PC-9 (cell line): ENCODE measurements at regions not wholly inside any gene's neighbourhood (a gene's known extent, or its start where the extent isn't known, plus 50 kb on each side); places are given as distances from the start of the nearest gene placed in this dataset.

ENCODE experiments used
- BruUV-seq: library from RNA; stranded (reverse); fragments of 400-500 nt; replicated peaks from 2 replicates; lab custom pipeline; 2021; lab: Mats Ljungman, UMichigan
- CTCF ChIA-PET: fragments of 300-600 bp; sonication (Branson Sonifier 250); formaldehyde crosslinking; loops from one replicate; lab custom pipeline; 2022; ENCODE audit warnings: antibody characterized with exemption; lab: Charles Lee
- POLR2A ChIA-PET: fragments of 300-600 bp; sonication (Branson Sonifier 250); formaldehyde crosslinking; loops from one replicate; lab custom pipeline; 2022; ENCODE audit warnings: antibody characterized with exemption; ENCODE audit not compliant: unreplicated experiment; lab: Charles Lee
- DNase-seq, 2 experiments: peaks; one replicate each; pipeline versions ENCODE4 v3.0.0 to v3.0.0-alpha.2; 2015 to 2022; ENCODE audit warnings: mixed read lengths in 1 of 2
- H2AFZ ChIP-seq: fragments of 200-600 bp; sonication (generic); 2 replicates; pipeline ENCODE4 v1.8.1; 2017; ENCODE audit warnings: antibody characterized with exemption
- H3F3A ChIP-seq: fragments of 200-600 bp; sonication (generic); 2 replicates; pipeline ENCODE4 v1.8.1; 2017; ENCODE audit warnings: antibody characterized with exemption, mild to moderate bottlenecking, low read depth; ENCODE audit not compliant: insufficient read depth
- H3K27ac ChIP-seq: fragments of 200-600 bp; sonication (generic); 2 replicates; pipeline ENCODE4 v1.6.1; 2016; ENCODE audit warnings: mixed run types
- H3K27me3 ChIP-seq: fragments of 200-600 bp; sonication (generic); 2 replicates; pipeline ENCODE4 v1.6.1; 2016; ENCODE audit warnings: low read depth, mixed run types; ENCODE audit not compliant: insufficient read depth
- H3K36me3 ChIP-seq: fragments of 200-600 bp; sonication (generic); 2 replicates; pipeline ENCODE4 v1.6.1; 2016; ENCODE audit warnings: low read depth, mixed run types
- H3K4me1 ChIP-seq: fragments of 200-600 bp; sonication (generic); replicated peaks from 2 replicates; pipeline ENCODE4 v1.6.1; 2016; ENCODE audit warnings: mixed run types; ENCODE audit not compliant: insufficient read depth
- H3K4me2 ChIP-seq: fragments of 200-600 bp; sonication (generic); 2 replicates; pipeline ENCODE4 v1.6.1; 2017; ENCODE audit warnings: mixed run types
- H3K4me3 ChIP-seq: fragments of 200-600 bp; sonication (generic); 2 replicates; pipeline ENCODE4 v1.6.1; 2016; ENCODE audit warnings: mixed run types
- H3K79me2 ChIP-seq: fragments of 200-600 bp; sonication (generic); 2 replicates; pipeline ENCODE4 v1.6.1; 2017; ENCODE audit warnings: low read depth, mixed run types
- H3K9me2 ChIP-seq: fragments of 200-600 bp; sonication (generic); 2 replicates; pipeline ENCODE4 v1.8.1; 2017; ENCODE audit warnings: mild to moderate bottlenecking; ENCODE audit not compliant: insufficient read depth
- H3K9me3 ChIP-seq: fragments of 200-600 bp; sonication (generic); 2 replicates; pipeline ENCODE4 v1.8.1; 2016; ENCODE audit warnings: low read depth; ENCODE audit not compliant: insufficient read depth
- H4K20me1 ChIP-seq: fragments of 200-600 bp; sonication (generic); 2 replicates; pipeline ENCODE4 v1.8.1; 2017; ENCODE audit not compliant: insufficient read depth
- CTCF ChIP-seq: fragments of 200-600 bp; sonication (generic); conservative IDR thresholded peaks from 2 replicates; pipeline ENCODE4 v1.6.1; 2017; ENCODE audit warnings: mixed run types, antibody characterized with exemption, mild to moderate bottlenecking, moderate library complexity
- EZH2 ChIP-seq: fragments of 200-600 bp; sonication (generic); IDR thresholded peaks from 2 replicates; pipeline ENCODE4 v1.8.0; 2017; ENCODE audit warnings: antibody characterized with exemption, low read depth
- intact Hi-C: fragments of 100-400 bp; cut with micrococcal nuclease; formaldehyde crosslinking; loops from one replicate; pipeline ENCODE4 v1.10.0; 2022; ENCODE audit not compliant: unreplicated experiment

GRCh38 chr13:80881034-80881433 is 540.1 kb upstream of the SPRY2 start:
- TF ChIP-seq CTCF (no peak), EZH2 (no peak)
- Histone ChIP-seq H3K27ac (no peak overlapping the region), H3K9me3 (no peaks in the 10 kb centered on the region), H3K4me1 (no peaks in the 10 kb centered on the region), H3K27me3 (no peaks in the 10 kb centered on the region), H3K79me2 (no peaks in the 10 kb centered on the region), H3K4me2 (no peak overlapping the region), H3K4me3 (no peak overlapping the region), H3F3A (no peaks in the 10 kb centered on the region), H2AFZ (no peak overlapping the region), H3K36me3 (no peaks in the 10 kb centered on the region), H4K20me1 (no peaks in the 10 kb centered on the region), H3K9me2 (no peaks in the 10 kb centered on the region)
- no peak for DNase-seq
- ChIA-PET POLR2A (no interaction called here), CTCF (no interaction called here)
- no TSS peak for BruUV-seq
- intact Hi-C loops = no loop called here

GRCh38 chr13:80877944-80878241 is 537.0 kb upstream of the SPRY2 start:
- DNase-seq = no peak

GRCh38 chr13:80877209-80877943 is 536.5 kb upstream of the SPRY2 start:
- H4K20me1 ChIP-seq = no peaks in the 10 kb centered on the region
- no peaks in the 10 kb centered on the region for H3K36me3 ChIP-seq
- intact Hi-C loops = no loop called here
- no peaks in the 10 kb centered on the region for H3K4me1 ChIP-seq
- no TSS peak for BruUV-seq
- H3K79me2 ChIP-seq = no peaks in the 10 kb centered on the region
- H3K27ac ChIP-seq = no peak overlapping the region
- H3K27me3 ChIP-seq = no peaks in the 10 kb centered on the region
- POLR2A ChIA-PET = no interaction called here
- H3K4me2 ChIP-seq = no peak overlapping the region
- no peak overlapping the region for H3K4me3 ChIP-seq
- H2AFZ ChIP-seq = no peak overlapping the region
- CTCF ChIA-PET = no interaction called here
- H3K9me3 ChIP-seq = no peaks in the 10 kb centered on the region
- no peaks in the 10 kb centered on the region for H3F3A ChIP-seq
- H3K9me2 ChIP-seq = no peaks in the 10 kb centered on the region
- TF ChIP-seq CTCF (no peak), EZH2 (no peak)
- DNase-seq = no peak

More at GRCh38 chr13:80877944-80878241, 537.0 kb upstream of the SPRY2 start:
- TF ChIP-seq CTCF = no peak
- no peak for TF ChIP-seq EZH2
- no peak overlapping the region for H3K4me2 ChIP-seq
- no peaks in the 10 kb centered on the region for H3K27me3 ChIP-seq
- H3K36me3 ChIP-seq = no peaks in the 10 kb centered on the region
- no peaks in the 10 kb centered on the region for H3K9me3 ChIP-seq
- no peaks in the 10 kb centered on the region for H3K79me2 ChIP-seq
- H2AFZ ChIP-seq = no peak overlapping the region
- intact Hi-C loops = no loop called here
- no peak overlapping the region for H3K4me3 ChIP-seq
- ChIA-PET CTCF (no interaction called here), POLR2A (no interaction called here)
- no peaks in the 10 kb centered on the region for H3F3A ChIP-seq
- no TSS peak for BruUV-seq
- H3K27ac ChIP-seq = no peak overlapping the region
- no peaks in the 10 kb centered on the region for H3K4me1 ChIP-seq
- H4K20me1 ChIP-seq = no peaks in the 10 kb centered on the region
- no peaks in the 10 kb centered on the region for H3K9me2 ChIP-seq
